ENCODE measurements at regions not wholly inside any gene's neighbourhood (a gene's known extent, or its start where the extent isn't known, plus 50 kb on each side); places are given as distances from the start of the nearest gene placed in this dataset.

- CTCF ChIA-PET (ENCODE audit: low intra/inter-chr PET ratio), result no interaction called here
- Histone ChIP-seq H3K27ac (ENCODE audit: extremely low read depth, low read depth, low read length) (no peak overlapping the region), H3K79me2 (ENCODE audit: control insufficient read depth, insufficient read depth, low read length) (no peaks in the 10 kb centered on the region), H3K9me3 (replicated peaks; ENCODE audit: control insufficient read depth, insufficient read depth, low read depth, low read length) (no peaks in the 10 kb centered on the region), H3K4me2 (ENCODE audit: insufficient read depth, low read length) (no peak overlapping the region), H4K20me1 (replicated peaks; ENCODE audit: control insufficient read depth, insufficient read depth, low read length) (no peaks in the 10 kb centered on the region), H3K4me1 (replicated peaks in 1 of 2; ENCODE audit: control insufficient read depth in 2 of 2, insufficient read depth in 2 of 2, low read length in 2 of 2) (no peaks in the 10 kb centered on the region), H3K36me3 (ENCODE audit: control insufficient read depth, insufficient read depth, low read length) (no peaks in the 10 kb centered on the region), H3K9me1 (ENCODE audit: control insufficient read depth, insufficient read depth, low read length) (no peaks in the 10 kb centered on the region), H3K9ac (ENCODE audit: insufficient read depth in 1 of 2, low read depth in 2 of 2, low read length in 2 of 2) (no peak overlapping the region), H2AFZ (ENCODE audit: low read depth, low read length) (no peak overlapping the region), H3K4me3 (no peak overlapping the region), H3K27me3 (ENCODE audit: control insufficient read depth in 2 of 2, insufficient read depth in 2 of 2, low read length in 2 of 2) (no peaks in the 10 kb centered on the region)
- no TSS peak for BruUV-seq (replicated peaks)
- intact Hi-C loops (cut with micrococcal nuclease), result no loop called here
- ATAC-seq (no peak), DNase-seq (ENCODE audit: extremely low read depth in 1 of 4, low spot score in 3 of 4) (no peak), FAIRE-seq (no peak)
- POLR2A ChIA-PET, result no interaction called here
- in situ Hi-C loops (cut with MboI), result no loop called here
- TF ChIP-seq SIRT6 (IDR thresholded peaks at IDR 0.05; ENCODE audit: low read depth, low read length) (no peak), BRF2 (IDR thresholded peaks at IDR 0.05; ENCODE audit: borderline replicate concordance, insufficient read depth, insufficient read length) (no peak), SP1 (CRISPR knock-in tag; IDR thresholded peaks at IDR 0.05) (no peak), ZNF232 (CRISPR knock-in tag; IDR thresholded peaks at IDR 0.05) (no peak), BHLHE40 (IDR thresholded peaks at IDR 0.05; ENCODE audit: low read length) (no peak), NCOA1 (IDR thresholded peaks at IDR 0.05; ENCODE audit: low read depth) (no peak), ZSCAN32 (CRISPR knock-in tag; IDR thresholded peaks at IDR 0.05) (no peak), C11orf30 (IDR thresholded peaks at IDR 0.05; ENCODE audit: low read depth) (peak; percentile 68), U2AF1 (optimal IDR thresholded peaks at IDR 0.05; ENCODE audit: low read depth, low read length) (no peak), ZBTB33 (CRISPR knock-in tag; IDR thresholded peaks at IDR 0.05) (no peak), CHD4 (IDR thresholded peaks at IDR 0.05; ENCODE audit: insufficient read depth, insufficient replicate concordance, low read depth, low read length, poor library complexity, severe bottlenecking) (no peak), ZNF316 (IDR thresholded peaks at IDR 0.05) (peak; percentile 83), MYC (IDR thresholded peaks at IDR 0.05; ENCODE audit: low read depth, low read length) (no peak), MYC (CRISPR knock-in tag; IDR thresholded peaks at IDR 0.05; ENCODE audit: borderline replicate concordance, low read depth) (no peak), ZNF586 (CRISPR knock-in tag; conservative IDR thresholded peaks at IDR 0.05) (no peak), ZNF347 (CRISPR knock-in tag; IDR thresholded peaks at IDR 0.05; ENCODE audit: low read depth) (no peak), MAFF (IDR thresholded peaks at IDR 0.05; ENCODE audit: low read length) (peak; percentile 64; the same call in 1 of the 2 replicates), ZKSCAN1 (IDR thresholded peaks at IDR 0.05; ENCODE audit: low read depth, low read length) (no peak), SRSF1 (IDR thresholded peaks at IDR 0.05; ENCODE audit: low read depth, low read length) (no peak)
- TF ChIP-seq, protein P1, sequence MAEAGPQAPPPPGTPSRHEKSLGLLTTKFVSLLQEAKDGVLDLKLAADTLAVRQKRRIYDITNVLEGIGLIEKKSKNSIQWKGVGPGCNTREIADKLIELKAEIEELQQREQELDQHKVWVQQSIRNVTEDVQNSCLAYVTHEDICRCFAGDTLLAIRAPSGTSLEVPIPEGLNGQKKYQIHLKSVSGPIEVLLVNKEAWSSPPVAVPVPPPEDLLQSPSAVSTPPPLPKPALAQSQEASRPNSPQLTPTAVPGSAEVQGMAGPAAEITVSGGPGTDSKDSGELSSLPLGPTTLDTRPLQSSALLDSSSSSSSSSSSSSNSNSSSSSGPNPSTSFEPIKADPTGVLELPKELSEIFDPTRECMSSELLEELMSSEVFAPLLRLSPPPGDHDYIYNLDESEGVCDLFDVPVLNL (CRISPR knock-in tag; IDR thresholded peaks at IDR 0.05; ENCODE audit: low read depth), result no peak
- TF ChIP-seq, protein P2, sequence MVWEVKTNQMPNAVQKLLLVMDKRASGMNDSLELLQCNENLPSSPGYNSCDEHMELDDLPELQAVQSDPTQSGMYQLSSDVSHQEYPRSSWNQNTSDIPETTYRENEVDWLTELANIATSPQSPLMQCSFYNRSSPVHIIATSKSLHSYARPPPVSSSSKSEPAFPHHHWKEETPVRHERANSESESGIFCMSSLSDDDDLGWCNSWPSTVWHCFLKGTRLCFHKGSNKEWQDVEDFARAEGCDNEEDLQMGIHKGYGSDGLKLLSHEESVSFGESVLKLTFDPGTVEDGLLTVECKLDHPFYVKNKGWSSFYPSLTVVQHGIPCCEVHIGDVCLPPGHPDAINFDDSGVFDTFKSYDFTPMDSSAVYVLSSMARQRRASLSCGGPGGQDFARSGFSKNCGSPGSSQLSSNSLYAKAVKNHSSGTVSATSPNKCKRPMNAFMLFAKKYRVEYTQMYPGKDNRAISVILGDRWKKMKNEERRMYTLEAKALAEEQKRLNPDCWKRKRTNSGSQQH (CRISPR knock-in tag; IDR thresholded peaks at IDR 0.05), result no peak
Observed at GRCh38 chrX:98627645-98628044, 1743.9 kb downstream of the RPA4 start.
